ENCODE measurements at regions not wholly inside any gene's neighbourhood (a gene's known extent, or its start where the extent isn't known, plus 50 kb on each side); places are given as distances from the start of the nearest gene placed in this dataset.

DNA sequence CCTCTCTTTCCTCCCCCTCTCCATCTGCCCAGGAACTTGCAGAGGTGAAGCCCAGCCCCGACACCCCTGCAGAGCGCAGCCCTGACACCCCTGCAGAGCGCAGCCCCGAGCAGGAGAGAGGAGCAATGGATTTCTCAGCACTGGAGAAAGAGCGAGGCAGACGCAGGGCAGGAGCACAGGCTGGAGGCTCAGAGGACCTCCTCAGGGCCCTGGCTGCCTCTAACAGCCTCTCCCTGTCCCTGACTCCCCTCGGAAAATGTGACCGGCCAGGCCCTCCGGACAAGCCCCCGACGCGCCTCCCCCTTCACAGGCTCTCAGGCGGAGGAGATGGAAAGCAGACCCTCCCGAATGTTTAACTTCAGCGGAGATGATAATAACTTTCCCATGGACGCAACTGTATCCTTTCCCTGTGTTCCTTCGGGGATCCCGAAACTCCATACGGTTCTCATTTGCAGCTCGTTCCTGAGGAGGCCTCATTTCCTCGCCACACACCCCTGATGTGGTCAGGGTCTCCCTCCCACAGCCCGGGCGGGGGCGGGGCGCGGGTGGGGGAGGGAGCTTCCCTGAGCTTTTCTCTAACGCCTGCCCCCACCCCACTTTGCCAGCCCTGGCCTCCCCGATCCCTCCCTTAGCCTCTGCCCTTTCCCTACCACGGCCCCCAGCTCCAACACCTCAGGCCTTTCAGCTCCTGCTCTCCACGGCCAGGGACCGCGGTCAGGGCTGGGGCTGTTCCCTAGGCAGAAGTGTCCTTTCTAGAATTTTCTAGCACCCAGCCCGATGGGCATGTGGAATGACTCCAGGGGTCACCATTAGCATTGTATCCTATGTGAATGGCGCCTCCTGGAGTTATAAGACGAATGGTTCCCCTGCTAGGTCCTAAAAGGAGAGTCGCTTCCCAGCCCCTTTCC is 201.1 kb upstream of the BCOR start:
- TF ChIP-seq, protein P1, sequence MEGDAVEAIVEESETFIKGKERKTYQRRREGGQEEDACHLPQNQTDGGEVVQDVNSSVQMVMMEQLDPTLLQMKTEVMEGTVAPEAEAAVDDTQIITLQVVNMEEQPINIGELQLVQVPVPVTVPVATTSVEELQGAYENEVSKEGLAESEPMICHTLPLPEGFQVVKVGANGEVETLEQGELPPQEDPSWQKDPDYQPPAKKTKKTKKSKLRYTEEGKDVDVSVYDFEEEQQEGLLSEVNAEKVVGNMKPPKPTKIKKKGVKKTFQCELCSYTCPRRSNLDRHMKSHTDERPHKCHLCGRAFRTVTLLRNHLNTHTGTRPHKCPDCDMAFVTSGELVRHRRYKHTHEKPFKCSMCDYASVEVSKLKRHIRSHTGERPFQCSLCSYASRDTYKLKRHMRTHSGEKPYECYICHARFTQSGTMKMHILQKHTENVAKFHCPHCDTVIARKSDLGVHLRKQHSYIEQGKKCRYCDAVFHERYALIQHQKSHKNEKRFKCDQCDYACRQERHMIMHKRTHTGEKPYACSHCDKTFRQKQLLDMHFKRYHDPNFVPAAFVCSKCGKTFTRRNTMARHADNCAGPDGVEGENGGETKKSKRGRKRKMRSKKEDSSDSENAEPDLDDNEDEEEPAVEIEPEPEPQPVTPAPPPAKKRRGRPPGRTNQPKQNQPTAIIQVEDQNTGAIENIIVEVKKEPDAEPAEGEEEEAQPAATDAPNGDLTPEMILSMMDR (IDR thresholded peaks at IDR 0.05; ENCODE audit: insufficient read depth, low read length, poor library complexity, severe bottlenecking): no peak
- no peak for TF ChIP-seq EZH2phosphoT487 (conservative IDR thresholded peaks at IDR 0.05; ENCODE audit: low read length)

Data from SU-DHL-6 (cell line).